ENCODE measurements at regions not wholly inside any gene's neighbourhood (a gene's known extent, or its start where the extent isn't known, plus 50 kb on each side); places are given as distances from the start of the nearest gene placed in this dataset.

GRCh38 chr13:90070837-90071525, 1276.5 kb upstream of the MIR17HG start:
- 24 to 57% methylated on average over 4 of the region's 4 CpGs for WGBS, 2 donors
- no peaks in the 10 kb centered on the region for H3K9me3 ChIP-seq
- no peak for TF ChIP-seq CTCF (IDR thresholded peaks at IDR 0.05)
- no peak for TF ChIP-seq POLR2AphosphoS5 (IDR thresholded peaks at IDR 0.05)
- TF ChIP-seq POLR2A (IDR thresholded peaks at IDR 0.05) = no peak
- TF ChIP-seq EP300 (IDR thresholded peaks at IDR 0.05) = no peak
- H3K4me1 ChIP-seq = no peaks in the 10 kb centered on the region
- no peak for DNase-seq
- H3K27me3 ChIP-seq = no peaks in the 10 kb centered on the region
- intact Hi-C loops (cut with DNase I) = no loop called here
- H3K27ac ChIP-seq = no peak overlapping the region
- H3K4me3 ChIP-seq = no peak overlapping the region
- no peaks in the 10 kb centered on the region for H3K36me3 ChIP-seq

GRCh38 chr13:90084684-90085290, 1262.7 kb upstream of the MIR17HG start:
- Histone ChIP-seq H3K27ac (no peak overlapping the region), H3K27me3 (no peaks in the 10 kb centered on the region), H3K4me1 (no peaks in the 10 kb centered on the region), H3K36me3 (no peaks in the 10 kb centered on the region), H3K4me3 (no peak overlapping the region), H3K9me3 (no peaks in the 10 kb centered on the region)
- TF ChIP-seq POLR2A (IDR thresholded peaks at IDR 0.05) = no peak
- TF ChIP-seq POLR2AphosphoS5 (IDR thresholded peaks at IDR 0.05) = no peak
- TF ChIP-seq CTCF (IDR thresholded peaks at IDR 0.05) = no peak
- TF ChIP-seq EP300 (IDR thresholded peaks at IDR 0.05) = no peak
- 90 to 95% methylated on average over 1 of the region's 1 CpG for WGBS, 2 donors
- DNase-seq = no peak
- intact Hi-C loops (cut with DNase I) = no loop called here

GRCh38 chr13:90089051-90089450, 1258.4 kb upstream of the MIR17HG start:
- Histone ChIP-seq H3K27ac (no peak overlapping the region), H3K4me1 (no peaks in the 10 kb centered on the region), H3K4me3 (no peak overlapping the region), H3K36me3 (no peaks in the 10 kb centered on the region), H3K9me3 (no peaks in the 10 kb centered on the region), H3K27me3 (no peaks in the 10 kb centered on the region)
- WGBS, 2 donors = 81 to 84% methylated on average over 3 of the region's 3 CpGs
- DNase-seq = no peak
- intact Hi-C loops (cut with DNase I) = no loop called here
- TF ChIP-seq POLR2AphosphoS5 (IDR thresholded peaks at IDR 0.05) = no peak
- TF ChIP-seq EP300 (IDR thresholded peaks at IDR 0.05) = no peak
- no peak for TF ChIP-seq POLR2A (IDR thresholded peaks at IDR 0.05)
- TF ChIP-seq CTCF (IDR thresholded peaks at IDR 0.05) = no peak

GRCh38 chr13:90091611-90092010, 1255.9 kb upstream of the MIR17HG start:
- intact Hi-C loops (cut with DNase I) = no loop called here
- WGBS, 2 donors = 55 to 56% methylated on average over 4 of the region's 4 CpGs
- Histone ChIP-seq H3K4me3 (no peak overlapping the region), H3K9me3 (no peaks in the 10 kb centered on the region), H3K36me3 (no peaks in the 10 kb centered on the region), H3K4me1 (no peaks in the 10 kb centered on the region), H3K27me3 (no peaks in the 10 kb centered on the region), H3K27ac (no peak overlapping the region)
- TF ChIP-seq EP300 (IDR thresholded peaks at IDR 0.05) = no peak
- TF ChIP-seq POLR2A (IDR thresholded peaks at IDR 0.05) = no peak
- TF ChIP-seq CTCF (IDR thresholded peaks at IDR 0.05) = no peak
- TF ChIP-seq POLR2AphosphoS5 (IDR thresholded peaks at IDR 0.05) = no peak
- no peak for DNase-seq

Measured in sigmoid colon (tissue), 6 donors.